IMR-90 (cell line): ENCODE measurements at regions not wholly inside any gene's neighbourhood (a gene's known extent, or its start where the extent isn't known, plus 50 kb on each side); places are given as distances from the start of the nearest gene placed in this dataset.
A peak's percentile ranks its signal among the peaks of the same experiment; 100 is the strongest.
"Not testable (repeated sequence)": the region's sequence is repeated elsewhere in the genome, so short reads cannot be mapped to it uniquely, and the experiment has no call there.

ENCODE experiments used
- ATAC-seq: fragments of 200-7000 bp; cut with Tn5 transposase; 2 replicates; pipeline ENCODE4 v1.9.1; 2020; ENCODE audit warnings: low read depth, mild to moderate bottlenecking, moderate library complexity
- BruUV-seq: library from RNA; stranded (reverse); fragments of 400-500 nt; replicated peaks from 2 replicates; lab custom pipeline; 2021; lab: Mats Ljungman, UMichigan
- CTCF ChIA-PET: fragments of 300-600 bp; formaldehyde crosslinking; extraction: SDS; loops from one replicate; lab custom pipeline; 2021; ENCODE audit warnings: antibody characterized with exemption; lab: Yijun Ruan, JAX
- POLR2A ChIA-PET: fragments of 300-600 bp; sonication (Branson Sonifier 250); formaldehyde crosslinking; loops from one replicate; lab custom pipeline; 2022; ENCODE audit warnings: antibody characterized with exemption; ENCODE audit not compliant: unreplicated experiment; lab: Charles Lee
- DNase-seq: peaks from one replicate; pipeline ENCODE4 v3.0.0; 2013
- H2AFZ ChIP-seq: replicated peaks from 2 replicates; pipeline ENCODE3; 2013; ENCODE audit warnings: low read length, mild to moderate bottlenecking; ENCODE audit not compliant: poor library complexity
- H2AK5ac ChIP-seq: 2 replicates; pipeline ENCODE4 v1.6.1; 2013; ENCODE audit warnings: low read depth, low read length, inconsistent platforms
- H2AK9ac ChIP-seq: replicated peaks from 2 replicates; pipeline ENCODE3; 2013; ENCODE audit warnings: mild to moderate bottlenecking, low read depth, low read length, moderate library complexity; ENCODE audit not compliant: poor library complexity
- H2BK120ac ChIP-seq: 2 replicates; pipeline ENCODE4 v1.6.1; 2013; ENCODE audit warnings: low read depth, low read length, inconsistent platforms
- H2BK15ac ChIP-seq: 3 replicates; pipeline ENCODE4 v1.6.1; 2013; ENCODE audit warnings: low read depth, low read length, inconsistent platforms
- H2BK20ac ChIP-seq: 2 replicates; pipeline ENCODE4 v1.6.1; 2013; ENCODE audit warnings: low read depth, mild to moderate bottlenecking, inconsistent platforms, low read length, moderate library complexity
- H2BK5ac ChIP-seq: 2 replicates; pipeline ENCODE4 v1.6.1; 2013; ENCODE audit warnings: mild to moderate bottlenecking, low read depth, low read length, inconsistent platforms; ENCODE audit not compliant: poor library complexity, severe bottlenecking
- H3K14ac ChIP-seq: replicated peaks from 2 replicates; pipeline ENCODE4 v1.6.1; 2013; ENCODE audit warnings: low read depth, low read length, inconsistent platforms
- H3K18ac ChIP-seq: 2 replicates; pipeline ENCODE4 v1.6.1; 2013; ENCODE audit warnings: low read depth, low read length, control low read depth
- H3K23ac ChIP-seq: 2 replicates; pipeline ENCODE4 v1.6.1; 2013; ENCODE audit warnings: low read depth, low read length, inconsistent platforms
- H3K27ac ChIP-seq: 2 replicates; pipeline ENCODE4 v1.5.1; 2013; ENCODE audit warnings: mild to moderate bottlenecking, control low read depth, low read length; ENCODE audit not compliant: insufficient read depth
- H3K27me3 ChIP-seq: 2 replicates; pipeline ENCODE4 v1.6.1; 2013; ENCODE audit warnings: low read length; ENCODE audit not compliant: control insufficient read depth, insufficient read depth
- H3K36me3 ChIP-seq: 2 replicates; pipeline ENCODE4 v1.6.1; 2013; ENCODE audit warnings: low read length, mixed read lengths; ENCODE audit not compliant: control insufficient read depth, insufficient read depth
- H3K4ac ChIP-seq: 2 replicates; pipeline ENCODE4 v1.6.1; 2013; ENCODE audit warnings: low read depth, low read length, inconsistent platforms
- H3K4me1 ChIP-seq: 2 replicates; pipeline ENCODE4 v1.6.1; 2013; ENCODE audit warnings: low read length, mixed read lengths; ENCODE audit not compliant: control insufficient read depth, insufficient read depth
- H3K4me2 ChIP-seq: 2 replicates; pipeline ENCODE4 v1.6.1; 2013; ENCODE audit warnings: low read depth, mild to moderate bottlenecking, control low read depth, low read length, moderate library complexity
- H3K4me3 ChIP-seq: 2 replicates; pipeline ENCODE4 v1.5.1; 2013; ENCODE audit warnings: low read depth, mild to moderate bottlenecking, control low read depth, low read length, moderate library complexity; ENCODE audit not compliant: insufficient read depth
- H3K56ac ChIP-seq: 2 replicates; pipeline ENCODE4 v1.6.1; 2013; ENCODE audit warnings: low read length, inconsistent platforms; ENCODE audit not compliant: insufficient read depth; ENCODE audit errors: extremely low read depth
- H3K79me1 ChIP-seq, 2 experiments: 2 replicates each; pipeline ENCODE4 v1.6.1; 2013; ENCODE audit warnings: low read length in 2 of 2, inconsistent platforms in 1 of 2, low read depth in 1 of 2
- H3K9ac ChIP-seq: 2 replicates; pipeline ENCODE4 v1.6.1; 2013; ENCODE audit warnings: low read depth, low read length, control low read depth
- H3K9me1 ChIP-seq: 2 replicates; pipeline ENCODE4 v1.6.1; 2013; ENCODE audit warnings: low read length, inconsistent platforms; ENCODE audit not compliant: insufficient read depth
- H3K9me3 ChIP-seq: 2 replicates; pipeline ENCODE4 v1.6.1; 2013; ENCODE audit warnings: low read length; ENCODE audit not compliant: control insufficient read depth, insufficient read depth
- H4K20me1 ChIP-seq: 2 replicates; pipeline ENCODE4 v1.6.1; 2013; ENCODE audit warnings: low read length, inconsistent platforms; ENCODE audit not compliant: insufficient read depth
- H4K5ac ChIP-seq: 2 replicates; pipeline ENCODE4 v1.6.1; 2013; ENCODE audit warnings: mild to moderate bottlenecking, low read depth, low read length, control low read depth
- H4K8ac ChIP-seq, 2 experiments: 2 replicates each; pipeline ENCODE4 v1.6.1; 2013; ENCODE audit warnings: low read depth in 2 of 2, low read length in 2 of 2, control low read depth in 1 of 2, inconsistent platforms in 1 of 2
- H4K91ac ChIP-seq: 2 replicates; pipeline ENCODE4 v1.6.1; 2013; ENCODE audit warnings: low read depth, low read length, inconsistent platforms; ENCODE audit not compliant: insufficient read depth
- CTCF ChIP-seq: conservative IDR thresholded peaks from 2 replicates; pipeline ENCODE4 v1.5.1; 2012; ENCODE audit warnings: mild to moderate bottlenecking, low read depth, low read length, improper control_type of control experiment
- RAD21 ChIP-seq: IDR thresholded peaks from 2 replicates; pipeline ENCODE4 v1.6.1; 2012; ENCODE audit warnings: low read length, improper control_type of control experiment
- SMC3 ChIP-seq: fragments of 150-350 bp; IDR thresholded peaks from 2 replicates; pipeline ENCODE4 v1.6.1; 2016; ENCODE audit warnings: low read depth, mild to moderate bottlenecking, antibody characterized with exemption, low read length, moderate library complexity
- WGBS, 2 experiments: methylation state at CpG; one replicate each; pipeline versions ENCODE4 v1.1.5 to v1.1.7; 2013; ENCODE audit warnings: missing lambda C conversion rate in 2 of 2; ENCODE audit not compliant: insufficient read length in 1 of 2; ENCODE audit errors: extremely low coverage in 2 of 2; 5-methylcytosine and 5-hydroxymethylcytosine counted together
- dilution Hi-C: fragments of 300-500 bp; cut with HindIII; formaldehyde crosslinking; loops from one replicate; pipeline ENCODE4 v1.14.3; 2018; ENCODE audit warnings: low sequenced_read_pairs; ENCODE audit not compliant: unreplicated experiment
- in situ Hi-C: fragments of 300-500 bp; cut with MboI; formaldehyde crosslinking; loops from 3 replicates; pipeline ENCODE4 v1.14.3; 2019; ENCODE audit warnings: low sequenced_read_pairs, inconsistent platforms, mixed read lengths
- intact Hi-C: fragments of 100-400 bp; cut with micrococcal nuclease; formaldehyde crosslinking; loops from 2 replicates; pipeline ENCODE4 v1.10.0; 2022

GRCh38 chr11:71638801-71639519 lies 56.3 kb upstream of the KRTAP5-11 start:
- WGBS, 2 experiments: 11% methylated on average over 13 of the region's 48 CpGs; no CpG with 5 or more reads in 1 of the 2 experiments

GRCh38 chr11:71639520-71639849 lies 56.8 kb upstream of the KRTAP5-11 start:
- H3K14ac ChIP-seq, H2AK9ac ChIP-seq, H3K27ac ChIP-seq, H3K56ac ChIP-seq, H4K91ac ChIP-seq, H4K20me1 ChIP-seq, H3K9me1 ChIP-seq, H3K4ac ChIP-seq, H2BK120ac ChIP-seq, H2BK5ac ChIP-seq, H3K23ac ChIP-seq, H3K9ac ChIP-seq, H4K8ac ChIP-seq, dilution Hi-C loops, H2BK15ac ChIP-seq, intact Hi-C loops, in situ Hi-C loops, H4K5ac ChIP-seq, POLR2A ChIA-PET, H3K4me1 ChIP-seq, ATAC-seq, BruUV-seq, H3K18ac ChIP-seq, DNase-seq, H2BK20ac ChIP-seq, H3K9me3 ChIP-seq, H2AFZ ChIP-seq, H3K79me1 ChIP-seq, H2AK5ac ChIP-seq, H3K36me3 ChIP-seq: not testable (repeated sequence)
- Histone ChIP-seq H3K4me3 (peak overlapping the region; percentile 16), H3K27me3 (peaks cover 11% of the 10 kb centered on the region), H3K4me2 (peak overlapping the region; percentile 57)
- no CpG with 5 or more reads among the region's 32 CpGs for WGBS, 2 experiments
- CTCF ChIA-PET: interaction anchor here (0.6 kb wide), 1 partner anchor 47 kb away, joined by 3 read pairs; no protein-coding TSS in a partner anchor

More at GRCh38 chr11:71638801-71639519, 56.3 kb upstream of the KRTAP5-11 start:
- H3K27me3 ChIP-seq: peaks cover 11% of the 10 kb centered on the region
- intact Hi-C loops, BruUV-seq, H3K23ac ChIP-seq, H3K9me1 ChIP-seq, H2BK20ac ChIP-seq, H3K14ac ChIP-seq, H3K4ac ChIP-seq, ATAC-seq, H3K56ac ChIP-seq, H4K8ac ChIP-seq, H3K9me3 ChIP-seq, H3K9ac ChIP-seq, H2AK5ac ChIP-seq, H3K36me3 ChIP-seq, H2AK9ac ChIP-seq, POLR2A ChIA-PET, H2BK15ac ChIP-seq, H3K18ac ChIP-seq, H3K27ac ChIP-seq, H2BK120ac ChIP-seq, in situ Hi-C loops, H3K4me1 ChIP-seq, H2AFZ ChIP-seq, dilution Hi-C loops, H4K20me1 ChIP-seq, H3K79me1 ChIP-seq, H4K91ac ChIP-seq, H4K5ac ChIP-seq, H2BK5ac ChIP-seq: not testable (repeated sequence)
- CTCF ChIA-PET: interaction anchor here (0.6 kb wide), 1 partner anchor 48 kb away, joined by 3 read pairs; no protein-coding TSS in a partner anchor
- peak overlapping the region; percentile 57; the same call in 1 of the 2 replicates for H3K4me2 ChIP-seq
- peak overlapping the region; percentile 16 for H3K4me3 ChIP-seq
- DNase-seq: peak; percentile 0
- TF ChIP-seq CTCF (peak; percentile 66), RAD21 (peak; percentile 60), SMC3 (peak; percentile 51)
